ENCODE measurements at regions not wholly inside any gene's neighbourhood (a gene's known extent, or its start where the extent isn't known, plus 50 kb on each side); places are given as distances from the start of the nearest gene placed in this dataset.

DNA sequence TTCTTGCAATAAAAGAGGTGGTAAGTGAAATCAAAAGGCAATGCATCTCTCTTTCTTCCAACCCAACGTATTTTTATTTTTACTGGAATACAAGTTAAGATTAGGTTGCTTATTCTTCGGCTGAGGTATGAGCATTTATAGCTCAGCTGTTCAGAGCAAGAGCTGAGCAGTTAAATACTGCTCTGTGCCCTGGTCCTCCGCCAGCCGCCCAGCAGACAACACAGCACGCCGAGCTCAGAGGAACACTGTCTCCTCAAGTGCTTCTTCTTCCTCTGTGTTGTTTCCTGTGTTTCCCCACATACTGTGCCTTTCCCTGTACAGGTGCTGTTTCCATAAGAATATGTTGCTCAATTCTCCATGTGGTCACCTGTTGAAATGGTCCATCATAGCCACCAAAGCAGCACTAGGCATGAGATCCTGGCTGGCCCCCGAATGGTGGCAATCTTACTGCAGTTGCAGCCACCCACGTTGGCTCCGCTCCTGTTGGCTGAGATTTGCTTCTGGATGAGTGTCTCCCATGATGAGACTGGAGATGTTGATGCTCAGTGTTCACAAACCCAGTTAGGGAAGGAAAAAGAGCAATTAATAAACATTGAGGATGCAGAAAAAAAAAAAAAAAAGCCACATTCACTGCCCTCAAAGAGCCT is 515.3 kb downstream of the GRIN2A start:
- TF ChIP-seq POLR2A (IDR thresholded peaks at IDR 0.05; ENCODE audit: low read depth, low read length) (no peak), POLR2AphosphoS5 (IDR thresholded peaks at IDR 0.05; ENCODE audit: low read depth, low read length) (no peak), TAF1 (IDR thresholded peaks at IDR 0.05; ENCODE audit: borderline replicate concordance, low read depth, low read length) (no peak)

Measured in GM12892 (cell line).